HG02763 (cell line): ENCODE measurements at regions not wholly inside any gene's neighbourhood (a gene's known extent, or its start where the extent isn't known, plus 50 kb on each side); places are given as distances from the start of the nearest gene placed in this dataset.

Experiments used
- ATAC-seq: cut with Tn5 transposase; IDR thresholded peaks from one replicate; pipeline ENCODE4 v1.9.1; 2021; ENCODE audit warnings: mild to moderate bottlenecking, moderate library complexity; ENCODE audit not compliant: unreplicated experiment

- ATAC-seq, result no peak
These were observed 417.9 kb upstream of the C9orf72 start for GRCh38 chr9:27991221-27991620.

DNA sequence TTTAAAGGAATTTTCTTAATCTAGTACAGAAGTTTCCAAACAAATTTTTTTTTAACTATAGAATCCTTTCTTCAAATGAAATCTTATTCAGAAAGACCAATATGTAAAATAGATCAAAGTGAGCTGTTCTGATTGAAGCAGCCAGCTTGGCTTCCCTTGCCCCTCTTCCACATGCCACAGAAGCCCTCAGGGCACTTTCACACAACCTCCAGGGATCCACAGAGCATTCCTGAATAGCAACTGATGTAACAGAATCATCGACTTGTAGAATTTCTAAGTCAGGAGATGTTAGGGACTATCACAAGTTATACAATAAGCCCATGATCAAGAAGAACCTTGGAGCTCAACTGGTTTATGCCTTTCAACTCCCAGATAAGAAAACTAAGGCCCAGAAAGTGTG is 427.8 kb upstream of the C9orf72 start:
- ATAC-seq, result no peak

DNA sequence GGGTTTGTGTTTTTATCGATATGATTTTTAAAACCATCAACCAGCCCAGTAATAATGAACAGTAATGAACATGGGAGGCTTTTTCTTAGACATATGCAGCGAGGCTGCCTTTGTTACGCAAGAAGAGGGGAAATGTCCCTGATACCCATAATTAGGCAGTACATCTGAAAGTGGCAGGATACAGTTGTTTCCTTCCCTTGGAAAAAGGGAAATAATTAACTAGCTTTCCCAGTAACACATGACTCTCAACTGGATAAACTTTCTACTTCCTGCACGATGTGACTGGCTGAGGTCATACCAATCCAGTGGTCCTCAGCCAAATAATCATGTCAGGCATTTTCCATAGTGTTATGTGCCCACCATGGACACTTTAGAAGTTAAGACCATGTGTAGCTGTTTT is 431.6 kb upstream of the C9orf72 start:
- no peak for ATAC-seq

DNA sequence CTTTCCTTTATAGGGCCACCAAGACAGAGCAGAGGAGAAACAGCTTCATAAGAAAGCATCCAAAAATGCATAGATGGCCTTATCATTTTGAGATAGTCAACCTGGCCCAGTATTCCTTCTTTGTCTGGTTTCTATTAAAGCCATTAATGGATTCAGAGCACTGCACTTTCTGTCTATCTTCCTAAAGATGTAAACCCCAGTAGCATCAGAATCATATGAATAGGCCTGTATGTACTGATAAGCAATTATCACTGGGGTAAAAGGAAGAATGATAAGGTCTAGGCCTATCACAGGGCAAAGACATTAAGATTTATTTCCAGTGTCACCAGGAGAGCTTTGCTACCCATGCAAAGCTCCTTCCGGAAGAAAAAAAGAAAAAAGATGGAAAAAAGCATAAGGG is 432.5 kb upstream of the C9orf72 start:
- no peak for ATAC-seq

- ATAC-seq, result no peak
These were observed 434.0 kb upstream of the C9orf72 start for GRCh38 chr9:28007097-28007817.

GRCh38 chr9:28014212-28014611 is 440.9 kb upstream of the C9orf72 start:
- ATAC-seq, result no peak

DNA sequence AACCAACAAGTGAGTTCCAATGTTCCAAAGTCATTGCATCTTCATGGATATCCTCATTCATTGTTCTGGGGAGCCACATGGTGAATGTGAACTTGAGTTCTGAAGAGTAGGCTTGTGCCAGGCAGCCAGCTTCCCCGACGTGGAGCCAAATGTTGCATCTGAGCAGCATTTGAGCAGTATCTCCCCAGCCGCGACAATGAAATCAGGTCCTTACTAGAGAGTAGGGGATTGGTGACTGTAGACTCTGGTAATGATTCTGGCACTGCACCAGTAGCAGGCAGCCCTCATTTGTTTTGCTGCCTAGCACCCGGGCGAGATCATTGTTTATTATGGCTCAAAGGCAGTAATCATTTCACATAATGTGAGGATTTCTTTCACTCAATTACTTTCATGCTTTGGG is 451.4 kb upstream of the C9orf72 start:
- no peak for ATAC-seq

GRCh38 chr9:28025186-28025585 is 451.9 kb upstream of the C9orf72 start:
- no peak for ATAC-seq

DNA sequence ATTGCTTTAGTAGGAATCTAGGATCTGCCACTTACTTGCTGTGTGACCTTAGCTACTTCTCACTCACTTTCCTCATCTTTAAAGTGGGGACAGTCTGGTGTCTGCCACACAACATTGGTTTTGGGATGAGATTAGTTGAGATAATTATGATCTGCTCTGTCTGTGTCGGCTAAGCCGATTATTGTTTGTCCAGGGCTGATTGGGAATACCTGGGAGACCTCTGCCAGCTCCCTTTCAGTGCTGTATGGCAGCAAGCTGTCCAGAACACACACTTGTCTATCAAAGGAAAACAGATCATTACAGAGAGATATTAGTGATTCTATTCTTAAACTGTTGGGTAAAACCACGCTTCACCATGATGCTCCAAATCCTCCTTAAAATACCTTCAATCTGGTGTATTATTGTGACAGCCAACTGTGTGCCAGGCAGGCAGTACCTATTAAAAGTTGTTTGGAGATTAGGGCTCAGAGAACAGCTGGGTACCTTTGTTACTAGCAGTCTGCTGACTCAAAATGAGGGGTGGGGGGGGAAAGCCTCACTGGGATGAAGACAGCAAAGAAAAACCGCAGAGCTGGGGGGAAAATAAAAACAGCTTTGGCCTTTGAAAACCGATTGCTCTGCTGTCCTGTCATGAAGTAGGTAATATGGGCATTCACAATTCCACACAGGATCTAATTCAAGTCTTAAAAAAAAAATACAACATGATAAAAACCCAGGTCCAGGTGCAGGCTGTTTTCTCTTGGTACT is 458.4 kb upstream of the C9orf72 start:
- ATAC-seq, result no peak

DNA sequence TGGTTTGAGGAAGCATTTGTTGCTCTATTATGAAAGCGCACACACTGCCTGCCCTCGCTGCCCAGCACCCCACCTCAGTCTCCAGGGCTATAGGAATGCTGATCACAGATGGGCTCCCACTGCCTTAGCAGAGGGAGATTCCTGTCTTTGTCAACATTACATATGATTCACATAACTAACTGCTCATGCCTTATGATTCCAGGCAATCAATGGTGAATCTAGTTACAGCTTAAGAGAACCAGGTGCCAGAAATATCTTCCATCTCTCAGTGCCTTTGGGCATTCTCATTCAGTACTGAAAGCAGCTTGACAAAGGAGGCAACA is 458.9 kb upstream of the C9orf72 start:
- ATAC-seq, result no peak

DNA sequence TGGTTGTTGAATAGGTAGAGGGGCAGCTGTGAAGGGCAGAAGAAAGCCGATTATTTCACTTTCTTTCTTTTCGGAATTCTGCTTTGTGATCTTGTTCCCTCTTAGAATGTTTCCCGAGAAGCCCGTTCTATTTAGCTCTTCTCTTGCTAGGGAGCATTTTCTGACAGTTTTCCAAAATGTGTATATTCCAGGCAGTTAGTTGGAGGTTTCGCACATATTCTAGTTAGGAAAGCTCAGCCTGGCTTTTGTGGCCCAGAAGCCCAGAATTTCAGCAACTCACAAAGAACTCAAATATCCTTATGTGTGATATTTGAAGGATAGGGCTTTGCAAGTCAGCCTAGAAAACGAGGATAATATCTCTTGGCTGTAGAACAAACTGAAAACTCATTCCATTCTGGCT is 461.0 kb upstream of the C9orf72 start:
- ATAC-seq, result no peak

DNA sequence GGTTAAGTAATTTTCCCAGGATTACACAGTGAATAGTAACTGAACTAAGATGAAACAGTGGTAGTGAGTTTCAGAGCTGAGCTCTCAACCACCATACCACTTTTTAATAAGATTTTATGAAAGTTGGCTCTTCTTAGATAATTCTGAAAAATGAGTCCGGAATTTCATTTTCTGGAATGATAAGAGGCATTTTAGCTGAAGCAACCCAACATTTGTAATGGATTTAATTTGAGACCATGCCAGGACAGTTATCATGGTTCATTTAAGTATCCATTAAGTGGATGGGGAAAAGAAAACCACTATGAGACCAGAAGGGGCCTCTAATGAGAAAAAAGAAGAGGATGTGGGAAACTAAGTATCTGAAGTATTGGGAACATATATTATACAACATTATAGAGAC is 464.7 kb upstream of the C9orf72 start:
- ATAC-seq, result no peak

DNA sequence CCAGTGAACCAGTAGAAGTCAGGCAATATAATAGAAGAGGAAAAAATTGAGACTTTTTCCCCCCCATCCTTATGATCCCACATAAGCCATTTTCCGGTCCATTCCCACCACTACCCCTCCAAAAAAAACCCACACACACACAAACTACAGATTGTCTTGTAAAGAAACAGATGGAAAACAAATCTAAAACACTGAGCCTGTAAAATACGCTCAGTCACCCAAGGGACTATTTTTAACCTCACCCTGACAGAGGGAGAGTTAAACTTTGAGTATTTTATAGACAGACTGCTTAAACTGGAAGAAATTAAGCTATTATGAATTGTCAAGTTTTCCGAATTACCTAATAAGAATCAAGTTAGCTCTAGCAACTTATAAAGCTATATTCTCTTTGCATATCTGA is 471.8 kb upstream of the C9orf72 start:
- ATAC-seq, result no peak

DNA sequence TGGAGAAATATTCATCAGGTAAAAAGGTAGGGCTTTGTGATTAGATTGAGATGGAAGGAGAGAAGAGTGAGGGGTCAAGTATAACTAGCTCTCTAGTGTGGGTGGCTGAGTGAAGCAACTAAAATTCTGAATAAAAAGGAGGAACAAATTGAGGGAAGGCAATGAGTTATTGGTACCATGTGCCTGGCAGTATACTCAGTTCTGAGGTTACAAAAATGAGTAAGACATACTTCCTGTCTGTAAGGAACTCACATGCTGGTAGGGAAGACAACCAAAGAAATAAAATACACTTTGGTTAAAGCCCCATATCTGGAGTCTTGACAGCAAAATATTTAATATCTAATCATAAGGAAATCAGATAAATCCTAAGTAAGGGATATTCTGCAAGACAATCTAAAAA is 476.8 kb upstream of the C9orf72 start:
- ATAC-seq, result no peak

DNA sequence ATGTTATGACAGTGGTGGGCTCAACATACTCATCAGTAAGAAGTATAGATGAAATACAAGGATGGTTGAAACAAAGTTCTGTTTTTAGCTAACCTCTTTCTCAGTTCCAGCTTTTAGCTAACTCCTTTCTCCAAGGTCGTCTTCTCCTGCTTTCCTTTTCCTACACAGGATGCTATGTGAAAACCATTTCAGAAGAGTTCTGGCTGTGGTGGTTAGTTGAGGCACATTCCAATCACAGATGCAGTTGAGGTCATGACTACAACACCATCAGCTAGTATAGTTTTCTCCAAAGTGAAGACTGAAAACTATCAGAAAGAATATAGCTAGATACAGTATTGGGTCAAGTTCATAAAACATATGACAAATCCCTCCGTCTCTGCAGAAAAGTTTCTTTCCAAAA is 477.7 kb upstream of the C9orf72 start:
- ATAC-seq, result no peak

DNA sequence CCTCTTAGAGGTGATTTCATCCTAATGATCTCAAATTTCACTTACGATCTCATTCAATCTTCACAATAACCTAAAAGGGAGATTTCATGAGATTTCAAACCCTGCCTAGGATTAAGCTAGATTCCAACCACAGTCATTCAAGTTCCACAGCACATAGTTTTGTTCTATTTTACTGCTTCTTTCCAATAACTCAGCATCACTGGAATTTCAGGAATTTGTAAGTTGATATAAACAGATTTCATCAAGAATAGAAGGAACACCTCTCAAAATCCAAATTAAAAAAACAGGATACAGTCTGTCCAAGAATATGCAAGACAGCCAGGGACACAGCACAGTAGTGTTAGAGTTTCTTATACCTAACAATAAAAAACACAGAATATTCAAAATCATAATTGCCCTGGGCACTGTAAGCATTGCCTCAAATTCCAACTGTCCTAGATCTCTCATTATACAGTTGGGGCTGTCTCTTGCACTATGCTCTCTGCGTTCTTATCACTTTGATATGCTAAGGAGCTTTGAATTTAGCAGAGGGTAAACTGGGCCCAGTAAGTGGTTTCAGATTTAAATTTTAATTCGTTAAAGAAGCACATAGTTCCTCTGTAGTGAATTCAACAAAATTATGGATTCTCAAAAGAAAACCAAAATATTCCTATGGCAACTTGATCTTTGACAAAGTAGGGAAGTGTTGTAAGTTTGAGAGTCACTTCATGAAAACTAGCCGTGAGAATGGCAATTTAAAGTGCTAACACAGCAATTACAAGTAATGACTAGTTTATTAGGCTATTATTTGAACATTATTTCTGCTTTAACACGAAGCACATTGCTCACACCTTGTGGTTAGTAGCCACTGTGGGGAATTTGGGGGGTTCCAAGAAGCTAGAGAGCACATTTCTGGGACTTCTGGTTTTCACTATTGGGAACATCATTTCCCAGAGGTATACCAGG is 478.6 kb upstream of the C9orf72 start:
- ATAC-seq, result no peak

DNA sequence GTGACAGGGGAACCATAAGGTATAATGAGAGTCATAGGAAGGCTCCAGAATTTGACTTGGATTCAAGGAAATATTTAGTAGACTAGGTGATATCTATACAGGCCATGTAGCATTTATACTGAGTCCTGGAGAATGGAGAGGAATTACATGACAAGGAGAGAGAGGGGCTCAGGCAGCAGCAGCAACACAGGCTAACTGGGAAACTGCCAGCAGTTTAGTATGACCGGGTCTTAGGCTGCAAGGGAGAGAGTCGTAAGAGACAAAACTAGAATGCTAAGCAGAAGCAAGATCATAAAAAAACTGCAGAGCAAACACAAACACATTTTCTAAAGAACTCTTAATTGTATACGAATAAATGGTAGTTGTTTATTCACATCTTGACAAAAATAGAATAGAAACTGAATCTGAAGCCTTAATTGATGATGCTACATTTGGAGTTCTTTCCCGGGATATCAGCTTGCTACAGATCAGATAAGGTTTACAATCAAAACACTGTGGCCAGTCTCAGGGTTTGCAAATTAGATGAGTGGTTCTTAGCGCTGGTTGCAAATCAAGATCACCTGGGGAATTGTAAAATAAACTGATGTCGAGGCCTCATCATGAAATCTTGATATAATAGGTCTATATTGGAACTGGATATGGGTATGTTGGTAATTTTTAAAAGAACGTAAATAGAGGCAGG is 480.0 kb upstream of the C9orf72 start:
- ATAC-seq, result no peak

GRCh38 chr9:28056006-28056405 is 482.7 kb upstream of the C9orf72 start:
- ATAC-seq, result no peak

DNA sequence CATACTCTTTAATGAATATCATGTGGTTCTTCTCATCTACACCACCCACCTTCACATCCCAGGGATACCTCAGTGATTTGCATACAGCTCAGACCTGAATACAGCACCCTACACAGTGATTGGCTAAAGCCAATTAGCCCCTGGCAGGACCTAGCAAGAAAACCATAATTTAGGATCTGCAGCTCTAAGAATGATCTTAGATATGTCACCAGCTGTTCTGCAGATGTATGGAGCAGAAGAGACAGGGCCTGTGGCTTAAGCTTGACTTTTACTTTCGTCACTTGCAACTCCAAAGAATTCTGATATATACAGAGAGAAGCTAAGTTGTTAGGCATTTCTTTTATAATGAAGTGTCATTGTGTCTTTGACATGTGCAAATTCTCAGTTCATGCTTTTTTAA is 483.2 kb upstream of the C9orf72 start:
- no peak for ATAC-seq

- ATAC-seq, result no peak
These were observed 485.9 kb upstream of the C9orf72 start for GRCh38 chr9:28059192-28059591.

DNA sequence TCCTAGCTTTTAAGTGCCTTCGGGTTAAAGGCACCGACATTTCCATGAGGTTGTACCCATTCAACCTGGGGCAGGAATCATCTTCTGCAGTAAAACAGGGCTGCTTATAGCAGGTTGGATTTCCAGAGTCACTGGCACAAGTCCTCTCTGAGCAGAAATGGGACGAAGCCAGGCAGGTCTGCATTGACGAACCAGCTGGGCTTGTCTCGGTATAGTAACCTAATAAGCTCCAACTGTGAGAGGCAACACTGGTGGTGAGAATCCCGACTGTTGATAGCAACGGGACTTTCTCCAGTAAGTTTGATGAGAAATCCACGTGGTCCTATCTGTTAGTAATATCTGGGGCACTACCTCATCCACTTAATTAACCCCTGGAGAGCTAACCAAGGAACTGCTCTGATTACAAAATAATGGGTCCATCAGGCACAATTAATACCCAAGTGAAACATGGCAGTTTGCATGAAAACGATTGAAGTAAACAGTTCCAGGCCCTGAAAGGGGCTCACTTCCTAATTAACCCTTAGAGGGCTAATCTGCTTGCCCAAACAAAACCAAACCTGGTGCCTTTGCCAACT is 491.0 kb upstream of the C9orf72 start:
- no peak for ATAC-seq
